Breast epithelium (tissue), 4 donors: ENCODE measurements at regions not wholly inside any gene's neighbourhood (a gene's known extent, or its start where the extent isn't known, plus 50 kb on each side); places are given as distances from the start of the nearest gene placed in this dataset.

Experiments
- DNase-seq, 2 donors: peaks; one replicate each; pipeline ENCODE4 v3.0.0-alpha.2; 2019; ENCODE audit warnings: low spot score in 2 of 2
- H3K27ac ChIP-seq, 2 donors: fragments of 200-600 bp; sonication (generic) in 1 of 2; one replicate each; pipeline ENCODE4 v1.5.1; 2016 to 2019; ENCODE audit warnings: mild to moderate bottlenecking in 1 of 2
- H3K27me3 ChIP-seq, 2 donors: fragments of 200-600 bp; sonication (generic) in 1 of 2; one replicate each; pipeline versions ENCODE4 v1.5.1 to v1.6.0; 2017 to 2019; ENCODE audit warnings: control low read depth in 1 of 2, mild to moderate bottlenecking in 1 of 2
- H3K36me3 ChIP-seq: fragments of 200-600 bp; one replicate; pipeline ENCODE4 v1.5.1; 2019
- H3K4me1 ChIP-seq, 2 donors: fragments of 200-600 bp; sonication (generic); one replicate each; pipeline ENCODE4 v1.5.1; 2016 to 2019; ENCODE audit warnings: control low read depth in 1 of 2
- H3K4me3 ChIP-seq, 3 donors: fragments of 200-600 bp; sonication (generic); 1 replicate in 2 of 3; 2 replicates in 1 of 3; pipeline ENCODE4 v1.5.1; 2016 to 2019; ENCODE audit warnings: mild to moderate bottlenecking in 3 of 3, moderate library complexity in 2 of 3
- H3K9me3 ChIP-seq, 2 donors: fragments of 200-600 bp; sonication (generic) in 1 of 2; one replicate each; pipeline ENCODE4 v1.5.1; 2016 to 2019; ENCODE audit warnings: control low read depth in 1 of 2
- CTCF ChIP-seq, 3 donors: fragments of 450-650 bp; IDR thresholded peaks; one replicate each; pipeline ENCODE4 v1.5.1; 2016 to 2017; ENCODE audit warnings: antibody characterized with exemption in 3 of 3, mild to moderate bottlenecking in 3 of 3, moderate library complexity in 3 of 3
- POLR2A ChIP-seq: fragments of 450-650 bp; IDR thresholded peaks from one replicate; pipeline ENCODE4 v1.6.1; 2016; ENCODE audit warnings: antibody characterized with exemption, mild to moderate bottlenecking, moderate library complexity
- POLR2AphosphoS5 ChIP-seq, 3 donors: sonication (generic); formaldehyde crosslinking; IDR thresholded peaks; one replicate each; pipeline ENCODE4 v1.6.1; 2017; ENCODE audit warnings: antibody characterized with exemption in 3 of 3
- intact Hi-C: fragments of 100-400 bp; cut with DNase I; formaldehyde crosslinking; loops from one replicate; pipeline ENCODE4 v1.15.1; 2023; ENCODE audit warnings: low total_unique reads

DNA sequence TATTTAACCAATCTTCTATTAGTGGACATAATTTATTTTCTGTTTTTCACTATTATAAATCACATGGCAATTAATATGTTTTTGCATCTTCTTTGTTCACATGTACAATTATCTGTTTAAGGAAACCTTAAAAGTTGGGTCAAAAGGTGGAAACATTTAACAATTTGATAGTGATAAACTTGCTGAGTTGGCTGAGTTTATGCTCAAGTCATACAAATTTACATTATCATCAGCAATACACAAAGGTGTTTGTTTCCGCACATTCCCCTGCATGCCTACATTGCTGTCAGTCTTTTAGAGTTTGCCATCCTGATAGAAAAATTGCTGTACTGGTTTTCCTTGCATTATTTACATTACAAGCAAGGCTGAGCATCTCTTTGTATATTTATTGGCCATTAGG lies 139.5 kb downstream of the KCNRG start:
- Histone ChIP-seq H3K4me1 (no peaks in the 10 kb centered on the region), H3K4me3 (no peak overlapping the region), H3K27me3 (no peaks in the 10 kb centered on the region), H3K36me3 (no peaks in the 10 kb centered on the region), H3K9me3 (no peaks in the 10 kb centered on the region), H3K27ac (no peak overlapping the region)
- DNase-seq = no peak
- intact Hi-C loops = no loop called here
- no peak for TF ChIP-seq POLR2AphosphoS5 (IDR thresholded peaks at IDR 0.05)
- no peak for TF ChIP-seq POLR2A
- no peak for TF ChIP-seq CTCF (IDR thresholded peaks at IDR 0.05)

DNA sequence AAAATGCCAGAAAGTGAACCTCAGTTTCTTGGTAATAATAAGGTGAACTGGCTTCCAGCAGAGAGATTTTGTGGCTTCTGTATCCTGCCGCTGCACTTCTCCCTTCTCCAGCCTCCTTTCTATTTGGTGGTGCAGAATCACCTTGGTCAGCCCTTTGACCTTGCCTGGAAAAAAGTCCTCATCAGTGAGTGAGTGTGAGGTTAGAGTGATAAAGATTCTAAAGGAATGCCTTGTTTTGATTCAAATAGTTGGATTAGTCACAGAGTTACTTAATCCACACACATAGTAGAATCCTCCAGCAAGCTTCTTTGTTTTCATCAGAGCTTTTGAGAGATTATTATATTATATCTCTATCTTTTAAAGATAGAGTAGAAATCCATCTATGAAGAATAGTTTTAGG lies 140.9 kb downstream of the KCNRG start:
- no peak for TF ChIP-seq POLR2A
- no peak for TF ChIP-seq CTCF (IDR thresholded peaks at IDR 0.05)
- no peak for TF ChIP-seq POLR2AphosphoS5 (IDR thresholded peaks at IDR 0.05)
- DNase-seq = no peak
- no peaks in the 10 kb centered on the region for H3K36me3 ChIP-seq
- H3K4me1 ChIP-seq = no peaks in the 10 kb centered on the region
- no peaks in the 10 kb centered on the region for H3K27me3 ChIP-seq
- intact Hi-C loops = no loop called here
- H3K9me3 ChIP-seq = no peaks in the 10 kb centered on the region
- H3K27ac ChIP-seq = no peak overlapping the region
- H3K4me3 ChIP-seq = no peak overlapping the region

GRCh38 chr13:50156561-50157127 lies 141.4 kb downstream of the KCNRG start:
- intact Hi-C loops = no loop called here
- no peak overlapping the region for H3K4me3 ChIP-seq
- no peak for DNase-seq

GRCh38 chr13:50158385-50159165 lies 143.3 kb downstream of the KCNRG start:
- no peak overlapping the region for H3K4me3 ChIP-seq
- no peaks in the 10 kb centered on the region for H3K27me3 ChIP-seq
- no peak for DNase-seq
- TF ChIP-seq CTCF (IDR thresholded peaks at IDR 0.05) (no peak), POLR2A (no peak), POLR2AphosphoS5 (IDR thresholded peaks at IDR 0.05) (no peak)
- no peak overlapping the region for H3K27ac ChIP-seq
- no peaks in the 10 kb centered on the region for H3K9me3 ChIP-seq
- intact Hi-C loops = no loop called here
- no peaks in the 10 kb centered on the region for H3K4me1 ChIP-seq
- no peaks in the 10 kb centered on the region for H3K36me3 ChIP-seq

More at GRCh38 chr13:50156561-50157127, 141.4 kb downstream of the KCNRG start:
- Histone ChIP-seq H3K36me3 (no peaks in the 10 kb centered on the region), H3K4me1 (no peaks in the 10 kb centered on the region), H3K27me3 (no peaks in the 10 kb centered on the region), H3K9me3 (no peaks in the 10 kb centered on the region), H3K27ac (no peak overlapping the region)
- TF ChIP-seq POLR2AphosphoS5 (IDR thresholded peaks at IDR 0.05) (no peak), POLR2A (no peak), CTCF (IDR thresholded peaks at IDR 0.05) (no peak)

DNA sequence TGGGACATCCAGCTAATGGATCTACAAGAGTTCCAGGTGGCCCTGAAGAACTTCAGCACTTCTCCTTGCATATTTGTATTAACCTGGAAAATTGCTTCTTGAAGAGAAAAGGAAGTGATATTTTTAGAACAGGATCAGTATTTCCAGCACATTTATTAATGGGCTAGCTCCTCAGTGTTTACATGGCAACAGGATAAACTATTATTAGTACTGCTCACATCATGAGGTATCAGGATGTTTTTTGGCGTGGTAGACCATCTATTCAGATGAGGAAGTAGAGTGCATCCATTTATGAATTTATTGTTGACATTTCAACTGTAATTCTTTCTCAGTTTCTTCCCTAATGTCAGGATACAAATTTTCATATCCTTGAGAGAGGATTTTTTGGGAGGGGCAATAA lies 144.4 kb downstream of the KCNRG start:
- Histone ChIP-seq H3K4me1 (no peaks in the 10 kb centered on the region), H3K27me3 (no peaks in the 10 kb centered on the region)
- intact Hi-C loops = no loop called here

More for the DNA sequence above, 144.4 kb downstream of the KCNRG start:
- no peak overlapping the region for H3K4me3 ChIP-seq
- H3K9me3 ChIP-seq = no peaks in the 10 kb centered on the region
- TF ChIP-seq CTCF (IDR thresholded peaks at IDR 0.05) (no peak), POLR2AphosphoS5 (IDR thresholded peaks at IDR 0.05) (no peak)
- no peak for DNase-seq
- no peak overlapping the region for H3K27ac ChIP-seq
- no peaks in the 10 kb centered on the region for H3K36me3 ChIP-seq
